Fibroblast of lung (primary cell): ENCODE measurements at regions not wholly inside any gene's neighbourhood (a gene's known extent, or its start where the extent isn't known, plus 50 kb on each side); places are given as distances from the start of the nearest gene placed in this dataset.

ENCODE experiments used
- CTCF ChIP-seq, 2 donors: IDR thresholded peaks in 1 of 2; conservative IDR thresholded peaks in 1 of 2; 1 replicate in 1 of 2; 2 replicates in 1 of 2; pipeline ENCODE4 v1.5.1; 2011 to 2012; ENCODE audit warnings: low read length in 2 of 2, control low read depth in 1 of 2, inconsistent platforms in 1 of 2, low read depth in 1 of 2, mild to moderate bottlenecking in 1 of 2
- EZH2 ChIP-seq: IDR thresholded peaks from 2 replicates; pipeline ENCODE4 v1.5.1; 2012; ENCODE audit warnings: low read length, control low read depth, mild to moderate bottlenecking; ENCODE audit errors: missing control alignments

DNA sequence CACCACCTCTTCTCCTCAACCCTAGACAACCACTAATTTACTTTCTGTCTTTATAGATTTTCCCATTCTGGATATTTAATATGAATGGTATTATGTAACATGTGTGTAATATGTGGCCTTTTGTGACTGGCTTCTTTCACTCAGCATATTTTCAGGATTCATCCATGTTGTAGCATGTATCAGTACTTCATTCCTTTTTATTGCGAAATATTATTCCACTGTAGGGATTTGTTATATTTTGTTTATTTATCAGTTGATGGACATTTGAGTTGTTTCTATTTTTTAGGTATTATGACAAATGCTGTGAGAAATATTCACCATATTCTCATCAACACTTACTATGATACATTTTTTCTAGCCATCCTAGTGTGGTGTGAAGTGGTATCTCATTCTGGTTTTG is 138.8 kb upstream of the DLGAP1 start:
- TF ChIP-seq CTCF (conservative IDR thresholded peaks at IDR 0.05 in 1 of 2, IDR thresholded peaks at IDR 0.05 in 1 of 2; ENCODE audit: low read depth in 1 of 2, low read length in 2 of 2) (no peak), EZH2 (no peak)
